LNCAP (cell line): ENCODE measurements at regions not wholly inside any gene's neighbourhood (a gene's known extent, or its start where the extent isn't known, plus 50 kb on each side); places are given as distances from the start of the nearest gene placed in this dataset.

Experiments
- TF ChIP-seq, protein P1 (sequence below): fragments of 450-650 bp; IDR thresholded peaks from 2 replicates; pipeline ENCODE4 v1.5.1; 2017; ENCODE audit warnings: mild to moderate bottlenecking

- TF ChIP-seq, protein P1, sequence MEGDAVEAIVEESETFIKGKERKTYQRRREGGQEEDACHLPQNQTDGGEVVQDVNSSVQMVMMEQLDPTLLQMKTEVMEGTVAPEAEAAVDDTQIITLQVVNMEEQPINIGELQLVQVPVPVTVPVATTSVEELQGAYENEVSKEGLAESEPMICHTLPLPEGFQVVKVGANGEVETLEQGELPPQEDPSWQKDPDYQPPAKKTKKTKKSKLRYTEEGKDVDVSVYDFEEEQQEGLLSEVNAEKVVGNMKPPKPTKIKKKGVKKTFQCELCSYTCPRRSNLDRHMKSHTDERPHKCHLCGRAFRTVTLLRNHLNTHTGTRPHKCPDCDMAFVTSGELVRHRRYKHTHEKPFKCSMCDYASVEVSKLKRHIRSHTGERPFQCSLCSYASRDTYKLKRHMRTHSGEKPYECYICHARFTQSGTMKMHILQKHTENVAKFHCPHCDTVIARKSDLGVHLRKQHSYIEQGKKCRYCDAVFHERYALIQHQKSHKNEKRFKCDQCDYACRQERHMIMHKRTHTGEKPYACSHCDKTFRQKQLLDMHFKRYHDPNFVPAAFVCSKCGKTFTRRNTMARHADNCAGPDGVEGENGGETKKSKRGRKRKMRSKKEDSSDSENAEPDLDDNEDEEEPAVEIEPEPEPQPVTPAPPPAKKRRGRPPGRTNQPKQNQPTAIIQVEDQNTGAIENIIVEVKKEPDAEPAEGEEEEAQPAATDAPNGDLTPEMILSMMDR = no peak
Observed at GRCh38 chr4:181146051-181146450, 1097.2 kb upstream of the TENM3 start.

DNA sequence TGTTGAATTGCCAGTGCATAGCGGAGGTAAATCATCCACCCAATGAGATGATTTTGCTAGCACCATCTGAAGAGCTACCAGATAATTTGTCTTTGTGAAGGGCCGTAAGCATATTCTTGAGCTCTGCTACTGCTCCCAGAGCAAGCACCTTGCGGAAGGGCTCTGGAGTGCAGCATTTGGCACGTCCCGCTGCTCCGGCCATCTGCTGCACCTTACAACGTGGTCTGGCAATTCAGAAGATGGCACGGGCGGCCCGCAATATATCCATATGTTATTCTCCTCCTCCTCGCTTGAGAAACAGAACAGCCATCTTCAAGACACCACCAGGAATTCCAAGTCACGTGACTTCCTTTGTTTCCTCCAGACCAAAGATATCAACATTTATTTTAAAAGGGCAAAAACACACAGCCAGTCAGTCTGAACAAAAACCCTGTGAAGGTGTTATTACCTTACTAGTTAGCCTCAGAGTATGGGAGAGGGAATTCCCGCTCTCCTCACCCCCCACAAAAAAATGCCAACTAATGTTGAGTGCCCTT lies 1095.7 kb upstream of the TENM3 start:
- TF ChIP-seq, protein P1 = no peak

DNA sequence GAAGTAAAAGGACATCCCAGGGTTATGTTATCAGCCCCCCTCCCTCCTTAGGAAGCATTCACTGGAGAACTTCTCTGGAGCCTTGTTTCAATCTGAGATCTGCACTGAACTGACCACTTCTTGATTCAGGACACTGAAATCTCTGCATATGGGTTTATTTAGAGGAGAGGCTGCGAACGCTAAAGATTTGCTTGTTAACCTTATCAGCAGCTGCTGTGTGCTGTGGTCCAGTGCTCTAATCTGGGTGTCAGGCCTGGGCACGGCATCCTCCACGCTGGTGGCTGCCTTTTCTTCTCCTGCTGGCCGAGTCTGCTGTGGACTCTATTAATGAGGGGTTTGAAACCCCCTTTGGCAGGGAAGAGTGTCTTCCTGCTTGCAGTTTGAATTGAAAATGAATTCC lies 1094.7 kb upstream of the TENM3 start:
- TF ChIP-seq, protein P1 = no peak

DNA sequence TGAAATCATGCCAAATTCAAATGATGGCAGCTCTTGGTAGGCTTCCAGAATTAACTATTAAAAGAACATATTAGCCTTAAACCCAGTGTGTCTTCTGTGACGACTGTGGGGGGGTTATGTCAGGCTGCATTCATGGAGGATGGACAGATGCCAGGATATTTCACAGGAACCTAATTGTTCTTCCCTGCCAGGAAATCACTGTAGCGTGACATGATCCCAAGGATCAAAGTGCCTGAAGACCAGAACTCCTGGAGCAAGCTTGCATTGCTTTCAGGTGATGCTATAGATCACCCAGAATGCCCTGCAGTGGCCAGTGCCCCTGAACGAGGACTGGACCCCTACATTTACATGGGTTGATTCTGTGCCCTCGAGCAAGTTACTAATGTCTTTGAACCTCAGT lies 1093.0 kb upstream of the TENM3 start:
- TF ChIP-seq, protein P1 = no peak

DNA sequence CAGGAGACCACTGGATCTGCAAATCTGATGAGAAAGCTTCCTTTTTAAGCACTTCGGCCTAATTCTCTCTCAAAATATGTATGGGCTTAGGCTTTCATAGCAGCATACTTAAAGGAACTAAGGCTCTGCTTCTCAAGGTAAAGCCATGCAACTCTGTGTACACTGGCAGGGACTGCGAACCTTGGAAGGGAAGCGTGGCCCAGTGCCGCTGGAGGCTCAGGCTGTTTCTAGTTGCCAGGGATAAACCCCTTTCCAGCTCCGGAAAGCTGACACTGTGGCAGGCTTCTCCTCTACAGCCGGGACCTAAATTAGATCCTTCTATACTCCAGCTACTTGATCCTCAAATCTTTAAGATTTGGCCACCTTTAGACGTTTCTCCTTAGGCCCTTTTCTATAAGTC lies 1091.3 kb upstream of the TENM3 start:
- TF ChIP-seq, protein P1 = no peak

DNA sequence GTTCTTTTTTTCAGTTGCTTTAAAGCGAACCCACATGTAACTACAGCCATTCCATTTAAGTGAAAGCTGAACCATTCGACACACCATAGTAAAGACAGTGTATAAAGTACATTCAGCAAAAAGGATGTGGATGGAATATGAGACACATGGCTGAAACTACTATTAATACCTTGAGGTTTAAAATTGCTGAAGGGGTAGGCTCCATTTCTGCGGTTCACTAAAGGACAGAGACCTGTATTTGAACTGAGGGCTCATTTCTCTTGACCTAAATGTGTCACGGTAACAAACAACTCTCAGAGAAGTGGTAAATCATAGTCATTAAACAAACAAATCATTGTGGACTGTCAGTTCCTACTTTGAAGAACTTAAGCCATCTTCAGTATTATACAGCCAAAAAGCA lies 1085.6 kb upstream of the TENM3 start:
- TF ChIP-seq, protein P1 = no peak

DNA sequence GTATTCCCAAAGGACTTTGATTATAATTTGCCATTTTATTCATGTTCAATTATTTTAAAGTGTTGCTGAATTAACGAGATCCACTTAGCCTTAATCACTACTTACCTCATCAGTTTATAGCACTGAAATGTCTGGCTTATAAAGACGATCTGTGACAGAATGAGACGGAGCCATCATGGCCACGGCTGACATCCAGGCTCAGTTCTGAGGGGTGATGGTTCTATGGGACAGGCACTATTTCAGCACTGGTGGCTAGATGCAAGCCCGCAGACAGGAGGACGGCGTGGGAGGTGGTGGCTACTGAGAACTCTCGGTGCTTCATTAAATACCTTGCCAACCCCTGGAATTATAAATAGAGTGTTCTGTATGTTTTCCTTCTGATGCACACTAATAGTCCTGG lies 1084.2 kb upstream of the TENM3 start:
- TF ChIP-seq, protein P1 = no peak

DNA sequence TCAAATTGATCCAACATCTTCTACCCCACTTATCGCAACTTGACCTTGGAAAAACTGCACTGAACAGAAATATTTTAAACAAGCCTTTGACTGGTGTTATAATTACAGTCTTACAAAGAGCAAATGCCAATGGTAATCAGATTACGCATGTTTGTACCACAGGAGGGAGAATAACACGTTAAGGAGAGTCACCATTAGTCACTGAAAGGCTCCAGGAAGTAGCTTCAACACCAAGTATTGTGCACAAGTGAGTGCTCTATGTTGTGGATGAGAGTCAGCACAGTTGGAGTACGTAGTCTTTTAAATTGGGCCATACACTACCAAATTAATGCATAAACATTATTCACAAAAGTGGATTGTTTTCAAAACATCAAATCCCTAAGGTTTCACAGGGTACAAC lies 1081.5 kb upstream of the TENM3 start:
- TF ChIP-seq, protein P1 = no peak
